Stomach smooth muscle (tissue), 2 donors: ENCODE measurements at regions not wholly inside any gene's neighbourhood (a gene's known extent, or its start where the extent isn't known, plus 50 kb on each side); places are given as distances from the start of the nearest gene placed in this dataset.
"Not testable (repeated sequence)": the region's sequence is repeated elsewhere in the genome, so short reads cannot be mapped to it uniquely, and the experiment has no call there.

Experiments
- H3K27ac ChIP-seq: one replicate; pipeline ENCODE4 v1.7.0; 2013; ENCODE audit warnings: mild to moderate bottlenecking, low read length, inconsistent platforms
- H3K27me3 ChIP-seq, 2 donors: one replicate each; pipeline ENCODE4 v1.7.0; 2013; ENCODE audit warnings: low read length in 2 of 2; ENCODE audit not compliant: insufficient read depth in 2 of 2, control insufficient read depth in 1 of 2
- H3K36me3 ChIP-seq, 2 donors: one replicate each; pipeline ENCODE4 v1.7.0; 2013; ENCODE audit warnings: low read length in 2 of 2; ENCODE audit not compliant: control insufficient read depth in 2 of 2, insufficient read depth in 2 of 2
- H3K4me1 ChIP-seq: one replicate; pipeline ENCODE4 v1.7.0; 2013; ENCODE audit warnings: low read length; ENCODE audit not compliant: control insufficient read depth, insufficient read depth
- H3K4me3 ChIP-seq, 2 donors: one replicate each; pipeline ENCODE4 v1.7.0; 2013; ENCODE audit warnings: low read length in 2 of 2
- H3K9ac ChIP-seq, 2 donors: one replicate each; pipeline ENCODE4 v1.7.0; 2013; ENCODE audit warnings: low read length in 2 of 2, mild to moderate bottlenecking in 1 of 2
- H3K9me3 ChIP-seq, 2 donors: one replicate each; pipeline ENCODE4 v1.7.0; 2013; ENCODE audit warnings: low read length in 2 of 2; ENCODE audit not compliant: control insufficient read depth in 2 of 2
- donor health status: healthy.
- donor health status: Pancreatic carcinoma.

DNA sequence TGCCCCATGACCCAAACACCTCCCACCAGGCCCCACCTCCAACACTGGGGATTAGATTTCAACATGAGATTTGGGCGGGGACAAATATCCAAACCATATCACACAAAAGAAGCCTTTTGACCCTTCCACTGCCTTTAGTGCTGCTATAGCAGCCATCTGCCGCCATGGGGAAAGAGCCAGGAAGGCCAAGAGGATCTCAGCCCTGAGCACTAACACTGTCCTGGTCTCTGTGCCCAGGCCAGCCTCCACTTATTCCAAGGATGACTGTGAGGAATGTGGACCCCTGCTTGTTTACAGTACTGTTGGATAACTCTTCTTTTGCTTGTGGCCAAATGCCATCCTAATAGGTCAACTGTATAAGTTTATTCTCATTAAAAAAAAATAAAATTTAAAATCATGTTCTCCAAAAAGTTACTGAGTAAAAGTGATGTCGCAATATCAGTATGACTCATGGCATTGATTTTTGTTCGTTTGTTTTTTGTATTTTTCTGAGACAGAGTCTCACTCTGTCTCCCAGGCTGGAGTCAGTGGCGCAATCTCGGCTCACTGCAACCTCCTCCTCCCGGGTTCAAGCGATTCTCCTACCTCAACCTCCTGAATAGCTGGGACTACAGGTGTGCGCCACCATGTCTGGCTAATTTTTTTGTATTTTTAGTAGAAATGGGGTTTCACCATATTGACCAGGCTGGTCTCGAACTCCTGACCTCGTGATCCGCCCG is 166.4 kb downstream of the NDUFA12 start:
- H3K27me3 ChIP-seq, H3K9me3 ChIP-seq, H3K36me3 ChIP-seq, H3K9ac ChIP-seq, H3K27ac ChIP-seq, H3K4me3 ChIP-seq: not testable (repeated sequence)
- H3K4me1 ChIP-seq = peaks cover 24% of the 10 kb centered on the region

DNA sequence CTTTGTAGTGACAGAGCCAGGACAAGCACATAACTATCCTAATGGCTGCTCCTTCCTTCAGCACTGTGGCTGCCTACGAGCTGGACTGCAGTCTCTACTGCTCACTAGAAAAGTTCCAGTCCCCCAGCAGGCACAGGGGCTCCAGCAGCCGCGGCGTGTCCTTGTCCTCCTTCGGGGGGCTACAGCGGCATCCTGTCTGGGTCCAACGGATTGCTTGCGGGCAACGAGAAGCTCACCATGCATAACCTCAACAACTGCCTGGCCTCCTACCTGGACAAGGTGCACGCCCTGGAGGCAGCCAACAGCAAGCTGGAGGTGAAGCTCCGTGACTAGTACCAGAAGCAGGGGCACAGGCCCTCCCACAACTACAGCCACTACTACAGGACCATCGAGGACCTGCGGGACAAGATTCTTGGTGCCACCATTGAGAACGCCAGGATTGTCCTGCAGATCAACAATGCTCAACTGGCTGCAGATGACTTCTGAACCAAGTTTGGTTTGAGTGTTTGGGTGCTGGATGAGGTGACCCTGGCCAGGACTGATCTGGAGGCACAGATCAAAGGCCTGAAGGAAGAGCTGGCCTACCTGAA is 169.4 kb downstream of the NDUFA12 start:
- no peak overlapping the region for H3K27ac ChIP-seq
- peaks cover 30% of the 10 kb centered on the region for H3K4me1 ChIP-seq
- no peak overlapping the region for H3K4me3 ChIP-seq
- H3K9me3 ChIP-seq = no peaks in the 10 kb centered on the region
- no peaks in the 10 kb centered on the region for H3K27me3 ChIP-seq
- no peak overlapping the region for H3K9ac ChIP-seq
- no peaks in the 10 kb centered on the region for H3K36me3 ChIP-seq

DNA sequence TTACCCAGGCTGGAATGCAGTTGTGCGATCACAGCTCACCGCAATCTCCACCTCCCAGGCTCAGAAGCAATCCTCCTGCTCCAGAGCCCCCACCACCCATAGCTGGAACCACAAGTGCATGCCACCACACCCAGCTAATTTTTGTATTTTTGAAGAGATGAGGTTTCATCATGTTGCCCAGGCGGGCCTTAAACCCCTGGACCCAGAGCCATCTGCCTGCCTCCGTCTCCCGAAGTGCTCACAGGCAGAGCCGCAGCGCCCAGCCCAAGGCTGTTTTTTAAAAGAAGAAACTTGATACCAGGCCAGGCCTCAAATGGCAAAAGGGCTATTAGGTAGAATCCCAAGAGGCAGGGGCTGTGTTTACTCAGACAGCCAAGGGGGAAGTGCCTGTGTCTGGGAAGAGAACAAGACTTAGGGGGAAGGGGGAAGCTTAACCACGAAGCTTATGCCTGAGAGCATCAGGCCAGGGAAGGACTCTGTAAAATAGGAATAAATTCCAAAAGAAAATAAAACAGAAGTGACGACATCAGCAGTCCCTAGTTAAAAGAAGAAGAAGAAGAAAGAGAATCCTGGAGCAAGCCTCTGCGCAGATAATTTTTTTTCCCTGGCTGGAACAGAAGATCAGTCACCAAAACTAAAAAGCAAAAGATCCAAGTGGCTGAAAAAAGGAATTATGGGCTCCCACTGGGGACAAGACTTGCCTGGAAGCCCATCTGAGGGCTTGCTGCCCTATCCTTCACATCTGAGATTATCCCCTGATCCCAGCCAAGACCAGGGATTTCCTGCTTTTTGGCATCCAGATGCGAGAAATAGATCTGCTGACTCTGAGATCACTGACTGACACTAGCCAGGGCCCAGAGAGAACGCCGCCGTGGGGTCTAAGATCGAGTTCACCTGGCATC is 170.5 kb downstream of the NDUFA12 start:
- Histone ChIP-seq H3K4me1 (peaks cover 30% of the 10 kb centered on the region), H3K27me3 (no peaks in the 10 kb centered on the region), H3K36me3 (no peaks in the 10 kb centered on the region), H3K9me3 (no peaks in the 10 kb centered on the region), H3K9ac (peak overlapping the region; percentile 47 to 62), H3K4me3 (peak overlapping the region; percentile 40 to 55), H3K27ac (peak overlapping the region; percentile 69)

DNA sequence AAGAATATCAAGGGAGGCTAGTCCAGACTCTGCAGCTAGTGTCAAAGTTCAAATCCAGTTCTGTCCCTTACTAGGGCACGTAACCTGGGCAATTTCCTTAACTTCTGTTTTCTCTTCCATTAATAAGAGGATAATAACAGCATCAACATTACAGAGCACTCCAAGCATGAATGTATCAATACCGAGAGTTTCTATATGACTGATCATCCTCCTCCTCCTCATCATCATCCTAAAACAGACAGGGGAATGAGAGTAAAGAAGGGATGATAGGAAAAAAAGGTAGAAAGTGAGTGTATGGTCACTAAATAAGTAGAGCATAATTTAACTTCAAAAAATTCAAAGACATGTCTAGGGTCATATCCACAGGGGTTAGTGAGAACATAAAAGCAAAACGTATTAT is 171.4 kb downstream of the NDUFA12 start:
- Histone ChIP-seq H3K36me3 (no peaks in the 10 kb centered on the region), H3K9ac (no peak overlapping the region), H3K27me3 (no peaks in the 10 kb centered on the region), H3K27ac (peak overlapping the region; percentile 69), H3K9me3 (no peaks in the 10 kb centered on the region), H3K4me1 (peaks cover 30% of the 10 kb centered on the region), H3K4me3 (no peak overlapping the region)

DNA sequence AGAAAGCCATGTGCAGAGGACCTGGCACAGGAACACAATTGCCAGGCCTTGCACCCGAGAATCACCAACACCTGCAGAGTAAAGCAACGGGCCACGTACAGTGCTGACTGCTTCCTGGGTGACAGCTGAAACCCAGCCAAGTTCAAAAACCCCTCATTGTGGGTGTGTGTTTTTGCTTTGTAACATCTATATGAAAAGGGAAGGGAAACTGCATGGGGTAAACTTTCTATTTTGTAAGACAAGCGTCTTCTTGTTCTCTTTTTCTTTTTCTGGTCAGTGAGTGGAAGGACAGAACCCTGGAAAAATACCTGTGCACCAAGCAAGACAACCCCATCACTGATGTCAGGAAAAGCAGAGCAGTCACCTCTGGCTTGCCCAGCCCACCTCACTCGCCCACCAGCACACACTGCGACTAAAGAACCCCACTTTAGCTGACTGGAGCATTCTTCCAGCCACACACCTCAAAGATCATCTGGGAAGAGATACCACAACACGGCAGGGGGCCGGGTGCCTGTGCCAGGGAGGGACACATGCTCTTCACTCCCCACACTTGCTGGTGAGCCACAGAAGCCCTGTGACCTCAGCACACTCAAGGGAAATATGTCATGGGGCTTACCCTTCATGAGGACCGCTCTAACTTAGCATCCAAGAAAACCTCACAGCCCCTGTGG is 172.3 kb downstream of the NDUFA12 start:
- Histone ChIP-seq H3K27me3 (no peaks in the 10 kb centered on the region), H3K27ac (peak overlapping the region; percentile 25), H3K9me3 (no peaks in the 10 kb centered on the region), H3K4me1 (peaks cover 30% of the 10 kb centered on the region), H3K4me3 (no peak overlapping the region), H3K36me3 (no peaks in the 10 kb centered on the region), H3K9ac (peak overlapping the region in 1 of 2 donors; percentile 15)

DNA sequence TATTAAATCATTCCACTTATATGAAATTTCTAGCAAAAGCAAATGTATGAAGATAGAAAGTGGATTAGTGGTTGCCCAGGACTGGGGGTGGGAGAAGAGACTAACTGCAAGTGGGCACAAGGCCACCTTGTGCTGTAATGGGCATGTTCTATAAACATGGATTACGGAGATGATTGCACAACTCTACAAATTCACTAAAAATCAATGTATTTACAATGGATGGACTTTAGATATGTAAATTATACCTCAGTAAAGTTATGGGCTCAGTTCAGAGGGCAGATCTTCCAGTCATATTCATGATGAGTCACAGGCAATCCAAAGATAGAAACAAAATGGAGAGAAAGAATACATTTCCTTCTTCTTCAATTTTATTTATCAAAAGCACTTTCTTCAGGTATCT is 173.9 kb downstream of the NDUFA12 start:
- Histone ChIP-seq H3K4me1 (peaks cover 30% of the 10 kb centered on the region), H3K36me3 (no peaks in the 10 kb centered on the region), H3K9me3 (no peaks in the 10 kb centered on the region), H3K27ac (no peak overlapping the region), H3K4me3 (no peak overlapping the region), H3K9ac (no peak overlapping the region), H3K27me3 (no peaks in the 10 kb centered on the region)

DNA sequence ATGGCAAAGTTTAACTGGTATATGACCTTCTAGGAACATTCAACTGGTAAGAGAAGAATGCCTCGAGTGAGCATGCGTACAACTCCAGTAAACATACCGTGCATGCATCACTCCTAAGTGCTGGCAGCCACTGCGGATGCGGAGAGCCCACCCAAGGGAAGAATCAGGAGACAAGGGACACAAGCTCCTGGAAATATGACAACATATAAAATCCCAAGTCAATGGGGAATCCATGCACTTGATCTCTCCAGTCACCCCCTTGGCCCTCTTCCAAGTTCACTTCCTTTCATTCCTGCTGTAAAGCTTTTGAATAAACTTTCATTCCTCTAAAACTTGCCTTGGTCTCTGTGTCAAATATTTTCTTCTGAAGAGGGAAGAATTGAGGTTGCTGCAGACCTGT is 168.7 kb upstream of the TMCC3 start:
- Histone ChIP-seq H3K4me1 (no peaks in the 10 kb centered on the region), H3K27ac (no peak overlapping the region), H3K4me3 (no peak overlapping the region), H3K9ac (no peak overlapping the region), H3K27me3 (no peaks in the 10 kb centered on the region), H3K9me3 (no peaks in the 10 kb centered on the region), H3K36me3 (no peaks in the 10 kb centered on the region)

DNA sequence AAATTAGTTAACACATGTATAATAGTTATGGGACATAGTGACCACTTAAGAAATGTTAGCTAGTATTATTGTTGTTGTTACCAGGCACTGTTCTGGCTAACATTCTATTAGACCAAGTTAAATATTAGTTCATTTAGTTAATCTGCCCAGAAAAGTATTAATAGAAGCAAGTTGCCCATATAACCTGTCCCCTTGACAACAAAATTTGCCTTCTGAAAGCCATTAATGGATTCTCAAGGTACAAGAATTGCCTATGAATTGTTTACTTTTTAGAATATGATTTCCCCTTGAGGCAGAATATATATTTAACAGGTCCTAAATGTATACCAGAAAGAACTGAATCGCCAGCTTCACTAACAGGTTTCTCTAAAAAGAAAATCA is 167.3 kb upstream of the TMCC3 start:
- Histone ChIP-seq H3K4me1 (no peaks in the 10 kb centered on the region), H3K9me3 (no peaks in the 10 kb centered on the region), H3K4me3 (no peak overlapping the region), H3K27me3 (no peaks in the 10 kb centered on the region), H3K9ac (no peak overlapping the region), H3K36me3 (no peaks in the 10 kb centered on the region), H3K27ac (no peak overlapping the region)

DNA sequence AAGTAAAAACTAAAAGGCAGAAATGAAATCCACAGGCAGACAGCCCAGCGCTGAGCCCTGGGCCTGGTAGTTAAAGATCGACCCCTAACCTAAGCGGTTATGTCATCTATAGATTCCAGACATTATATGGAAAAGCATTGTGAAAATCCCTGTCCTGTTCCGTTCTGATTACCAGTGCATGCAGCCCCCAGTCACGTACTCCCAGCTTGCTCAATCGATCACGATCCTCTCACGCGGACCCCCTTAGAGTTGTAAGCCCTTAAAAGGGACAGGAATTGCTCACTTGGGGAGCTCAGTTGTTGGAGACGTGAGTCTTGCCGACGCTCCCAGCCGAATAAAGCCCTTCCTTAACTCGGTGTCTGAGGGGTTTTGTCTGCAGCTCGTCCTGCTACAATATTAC is 166.8 kb upstream of the TMCC3 start:
- H3K27me3 ChIP-seq, H3K4me1 ChIP-seq, H3K4me3 ChIP-seq, H3K36me3 ChIP-seq, H3K27ac ChIP-seq, H3K9ac ChIP-seq, H3K9me3 ChIP-seq: not testable (repeated sequence)

DNA sequence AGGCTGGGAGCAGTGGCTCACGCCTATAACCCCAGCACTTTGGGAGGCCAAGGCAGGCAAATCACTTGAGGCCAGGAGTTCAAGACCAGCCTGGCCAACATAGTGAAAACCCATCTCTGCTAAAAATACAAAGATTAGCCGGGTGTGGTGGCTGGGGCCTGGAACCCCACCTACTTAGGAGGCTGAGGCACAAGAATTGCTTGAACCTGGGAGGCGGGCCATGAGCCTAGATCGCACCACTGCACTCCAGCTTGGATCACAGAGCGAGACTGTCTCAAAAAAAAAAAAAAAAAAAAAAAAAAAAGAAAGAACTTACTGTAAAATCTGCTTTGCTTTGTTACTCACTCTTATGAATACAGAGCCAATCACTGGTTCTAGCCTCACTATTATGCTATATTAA is 166.4 kb upstream of the TMCC3 start:
- H3K27ac ChIP-seq, H3K9ac ChIP-seq, H3K4me3 ChIP-seq, H3K9me3 ChIP-seq, H3K36me3 ChIP-seq, H3K4me1 ChIP-seq, H3K27me3 ChIP-seq: not testable (repeated sequence)
